ENCODE measurements at regions not wholly inside any gene's neighbourhood (a gene's known extent, or its start where the extent isn't known, plus 50 kb on each side); places are given as distances from the start of the nearest gene placed in this dataset.

DNA sequence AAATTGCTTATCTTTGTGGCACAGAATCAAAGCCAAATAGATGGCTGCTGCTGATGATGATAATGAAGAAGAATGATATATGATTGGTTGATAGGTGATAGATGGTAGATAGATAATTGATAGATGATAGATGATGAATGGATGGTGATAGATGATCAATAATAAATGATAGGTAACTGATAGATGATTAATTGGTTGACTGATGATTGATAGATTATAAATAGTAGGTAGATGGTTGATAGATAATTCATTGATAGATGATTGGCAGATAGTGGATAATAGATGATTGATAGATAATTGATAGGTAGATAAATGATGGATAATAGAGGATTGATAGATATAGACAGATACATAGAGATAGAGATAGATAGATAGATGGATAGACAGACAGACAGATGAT is 430.2 kb downstream of the EIPR1 start:
- Mint-ChIP-seq H3K36me3 (ENCODE audit: insufficient read depth, unreplicated experiment) (no peaks in the 10 kb centered on the region), H3K4me1 (ENCODE audit: insufficient read depth, unreplicated experiment) (no peaks in the 10 kb centered on the region), H3K27ac (ENCODE audit: low read depth, unreplicated experiment) (no peak overlapping the region), H3K9me3 (ENCODE audit: unreplicated experiment) (peaks cover 8% of the 10 kb centered on the region), H3K4me3 (ENCODE audit: unreplicated experiment) (no peak overlapping the region), H3K27me3 (ENCODE audit: insufficient read depth, unreplicated experiment) (no peaks in the 10 kb centered on the region)
- ChIA-PET POLR2A (no interaction called here), CTCF (no interaction called here)
- no TSS peak for BruUV-seq (replicated peaks)
- TF ChIP-seq, protein P1, sequence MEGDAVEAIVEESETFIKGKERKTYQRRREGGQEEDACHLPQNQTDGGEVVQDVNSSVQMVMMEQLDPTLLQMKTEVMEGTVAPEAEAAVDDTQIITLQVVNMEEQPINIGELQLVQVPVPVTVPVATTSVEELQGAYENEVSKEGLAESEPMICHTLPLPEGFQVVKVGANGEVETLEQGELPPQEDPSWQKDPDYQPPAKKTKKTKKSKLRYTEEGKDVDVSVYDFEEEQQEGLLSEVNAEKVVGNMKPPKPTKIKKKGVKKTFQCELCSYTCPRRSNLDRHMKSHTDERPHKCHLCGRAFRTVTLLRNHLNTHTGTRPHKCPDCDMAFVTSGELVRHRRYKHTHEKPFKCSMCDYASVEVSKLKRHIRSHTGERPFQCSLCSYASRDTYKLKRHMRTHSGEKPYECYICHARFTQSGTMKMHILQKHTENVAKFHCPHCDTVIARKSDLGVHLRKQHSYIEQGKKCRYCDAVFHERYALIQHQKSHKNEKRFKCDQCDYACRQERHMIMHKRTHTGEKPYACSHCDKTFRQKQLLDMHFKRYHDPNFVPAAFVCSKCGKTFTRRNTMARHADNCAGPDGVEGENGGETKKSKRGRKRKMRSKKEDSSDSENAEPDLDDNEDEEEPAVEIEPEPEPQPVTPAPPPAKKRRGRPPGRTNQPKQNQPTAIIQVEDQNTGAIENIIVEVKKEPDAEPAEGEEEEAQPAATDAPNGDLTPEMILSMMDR (IDR thresholded peaks at IDR 0.05; ENCODE audit: unreplicated experiment) = no peak
- DNase-seq (ENCODE audit: unreplicated experiment) = no peak
- intact Hi-C loops (cut with micrococcal nuclease) = no loop called here

DNA sequence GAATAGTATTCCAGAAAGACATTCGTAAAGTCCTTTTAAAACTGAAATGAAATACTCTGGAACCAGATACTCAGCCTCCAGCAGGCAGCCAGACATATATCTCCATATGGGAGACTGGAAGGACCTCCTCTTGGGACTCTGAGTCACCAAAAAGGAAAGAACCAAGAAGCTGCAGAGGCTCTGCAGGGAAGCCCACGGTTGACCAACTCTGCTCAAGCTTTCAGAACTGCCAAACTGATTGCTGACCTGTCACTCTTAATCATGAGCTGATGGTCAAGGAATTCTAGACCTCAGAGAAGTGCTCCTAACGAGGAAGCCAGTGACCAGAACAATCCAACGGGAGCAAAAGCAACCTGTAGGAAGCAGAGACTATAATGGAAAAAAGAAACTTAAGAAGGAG is 434.7 kb downstream of the EIPR1 start:
- H3K27me3 Mint-ChIP-seq (ENCODE audit: insufficient read depth, unreplicated experiment) = no peaks in the 10 kb centered on the region
- TF ChIP-seq, protein P1 (IDR thresholded peaks at IDR 0.05; ENCODE audit: unreplicated experiment) = no peak
- intact Hi-C loops (cut with micrococcal nuclease) = no loop called here
- ChIA-PET CTCF (no interaction called here), POLR2A (no interaction called here)
- no peaks in the 10 kb centered on the region for H3K36me3 Mint-ChIP-seq (ENCODE audit: insufficient read depth, unreplicated experiment)
- H3K4me3 Mint-ChIP-seq (ENCODE audit: unreplicated experiment) = no peak overlapping the region
- no peak overlapping the region for H3K27ac Mint-ChIP-seq (ENCODE audit: low read depth, unreplicated experiment)
- no peak for DNase-seq (ENCODE audit: unreplicated experiment)
- no peaks in the 10 kb centered on the region for H3K4me1 Mint-ChIP-seq (ENCODE audit: insufficient read depth, unreplicated experiment)
- no TSS peak for BruUV-seq (replicated peaks)
- peaks cover 17% of the 10 kb centered on the region for H3K9me3 Mint-ChIP-seq (ENCODE audit: unreplicated experiment)

DNA sequence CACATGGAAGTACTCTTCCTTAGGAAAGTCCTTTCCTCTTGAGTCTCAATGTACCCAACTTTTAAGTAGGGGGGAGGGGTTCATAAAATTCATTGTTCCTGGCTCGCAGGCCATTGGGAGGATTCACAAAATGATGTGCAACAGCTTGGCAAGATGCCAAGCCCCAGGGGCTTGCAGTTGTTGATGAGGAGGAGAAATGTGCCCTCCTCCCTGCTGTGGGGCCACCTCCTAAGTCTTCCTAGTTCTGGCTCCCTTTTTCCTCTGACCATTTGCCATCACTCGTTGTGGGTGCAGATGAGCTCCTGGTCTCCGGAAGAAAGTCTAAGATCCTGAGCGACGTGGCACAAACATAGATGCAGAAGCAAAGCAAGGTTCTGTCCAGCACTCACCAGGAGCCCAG is 435.4 kb downstream of the EIPR1 start:
- no peak overlapping the region for H3K27ac Mint-ChIP-seq (ENCODE audit: low read depth, unreplicated experiment)
- H3K4me1 Mint-ChIP-seq (ENCODE audit: insufficient read depth, unreplicated experiment) = no peaks in the 10 kb centered on the region
- TF ChIP-seq, protein P1 (IDR thresholded peaks at IDR 0.05; ENCODE audit: unreplicated experiment) = no peak
- no peak overlapping the region for H3K4me3 Mint-ChIP-seq (ENCODE audit: unreplicated experiment)
- intact Hi-C loops (cut with micrococcal nuclease) = no loop called here
- CTCF ChIA-PET = no interaction called here
- BruUV-seq (replicated peaks) = no TSS peak
- no peaks in the 10 kb centered on the region for H3K36me3 Mint-ChIP-seq (ENCODE audit: insufficient read depth, unreplicated experiment)
- DNase-seq (ENCODE audit: unreplicated experiment) = no peak
- POLR2A ChIA-PET = no interaction called here
- no peaks in the 10 kb centered on the region for H3K27me3 Mint-ChIP-seq (ENCODE audit: insufficient read depth, unreplicated experiment)
- H3K9me3 Mint-ChIP-seq (ENCODE audit: unreplicated experiment) = peaks cover 17% of the 10 kb centered on the region

DNA sequence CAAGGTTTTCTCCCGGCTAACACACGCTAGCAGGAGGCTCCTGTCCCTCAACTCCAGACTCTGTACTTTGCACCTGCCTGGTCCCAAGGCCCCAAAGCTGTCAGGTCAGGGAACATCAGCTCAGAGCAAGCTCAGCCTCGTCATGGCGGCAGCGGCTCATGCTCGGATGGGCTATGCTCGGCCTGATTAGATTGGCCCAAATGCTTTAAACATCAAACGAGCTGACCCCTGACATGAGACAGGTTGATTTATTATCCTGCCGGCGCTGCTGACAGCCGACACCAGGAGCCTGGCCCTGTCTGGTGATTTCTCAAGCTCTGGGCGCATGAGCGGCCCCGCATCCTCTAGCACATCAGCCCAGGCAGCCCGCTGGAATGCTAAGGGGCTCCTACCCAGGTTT is 436.4 kb downstream of the EIPR1 start:
- Mint-ChIP-seq H3K4me3 (ENCODE audit: unreplicated experiment) (no peak overlapping the region), H3K27ac (ENCODE audit: low read depth, unreplicated experiment) (no peak overlapping the region), H3K9me3 (ENCODE audit: unreplicated experiment) (peaks cover 17% of the 10 kb centered on the region), H3K4me1 (ENCODE audit: insufficient read depth, unreplicated experiment) (no peaks in the 10 kb centered on the region), H3K27me3 (ENCODE audit: insufficient read depth, unreplicated experiment) (no peaks in the 10 kb centered on the region), H3K36me3 (ENCODE audit: insufficient read depth, unreplicated experiment) (no peaks in the 10 kb centered on the region)
- intact Hi-C loops (cut with micrococcal nuclease) = no loop called here
- POLR2A ChIA-PET = no interaction called here
- TF ChIP-seq, protein P1 (IDR thresholded peaks at IDR 0.05; ENCODE audit: unreplicated experiment) = no peak
- CTCF ChIA-PET = no interaction called here
- DNase-seq (ENCODE audit: unreplicated experiment) = no peak
- no TSS peak for BruUV-seq (replicated peaks)

Data from MCF 10A (cell line).